HG02588 (cell line): ENCODE measurements at regions not wholly inside any gene's neighbourhood (a gene's known extent, or its start where the extent isn't known, plus 50 kb on each side); places are given as distances from the start of the nearest gene placed in this dataset.
"Not testable (repeated sequence)": the region's sequence is repeated elsewhere in the genome, so short reads cannot be mapped to it uniquely, and the experiment has no call there.

Experiments
- ATAC-seq: cut with Tn5 transposase; IDR thresholded peaks from one replicate; pipeline ENCODE4 v1.9.1; 2021; ENCODE audit warnings: mild to moderate bottlenecking, moderate library complexity; ENCODE audit not compliant: unreplicated experiment

DNA sequence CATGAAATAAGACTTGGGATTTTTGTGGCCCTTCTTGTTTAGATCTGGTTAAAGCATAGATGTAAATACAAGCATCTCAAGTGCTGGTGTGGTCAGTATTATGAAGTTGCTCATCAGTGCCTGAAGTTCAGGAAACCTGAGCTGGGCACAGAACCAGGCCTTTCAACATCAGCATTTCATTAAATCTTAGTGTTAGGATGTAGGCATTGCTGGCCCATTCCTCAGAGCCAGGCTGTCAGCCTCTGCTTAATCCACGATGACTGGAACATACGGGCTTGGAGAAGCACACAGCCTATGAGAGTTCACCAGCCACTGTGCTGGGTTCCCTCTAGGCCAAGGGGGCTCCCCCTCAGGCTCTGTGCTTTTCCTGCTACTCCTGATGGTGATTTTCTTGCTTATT lies 270.2 kb downstream of the EN1 start:
- ATAC-seq = no peak

- no peak for ATAC-seq
Measured at GRCh38 chr2:118576109-118576855, 271.2 kb downstream of the EN1 start.

DNA sequence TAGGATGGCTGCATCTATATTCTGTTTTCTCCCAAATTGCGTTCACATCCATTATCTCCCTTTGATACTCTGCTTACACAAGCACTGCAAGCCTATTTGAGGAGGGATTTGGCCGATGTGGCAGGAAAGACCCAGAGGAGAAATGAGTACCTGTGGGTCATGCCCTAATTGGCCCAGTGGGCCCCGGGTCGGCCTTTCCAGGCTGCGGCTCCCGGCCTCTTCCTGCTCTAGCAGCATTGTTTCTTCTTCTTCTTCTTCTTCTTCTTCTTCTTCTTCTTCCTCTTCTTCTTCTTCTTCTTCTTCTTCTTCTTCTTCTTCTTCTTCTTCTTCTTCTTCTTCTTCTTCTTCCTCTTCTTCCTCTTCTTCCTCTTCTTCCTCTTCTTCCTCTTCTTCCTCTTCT lies 275.1 kb downstream of the EN1 start:
- ATAC-seq = not testable (repeated sequence)

DNA sequence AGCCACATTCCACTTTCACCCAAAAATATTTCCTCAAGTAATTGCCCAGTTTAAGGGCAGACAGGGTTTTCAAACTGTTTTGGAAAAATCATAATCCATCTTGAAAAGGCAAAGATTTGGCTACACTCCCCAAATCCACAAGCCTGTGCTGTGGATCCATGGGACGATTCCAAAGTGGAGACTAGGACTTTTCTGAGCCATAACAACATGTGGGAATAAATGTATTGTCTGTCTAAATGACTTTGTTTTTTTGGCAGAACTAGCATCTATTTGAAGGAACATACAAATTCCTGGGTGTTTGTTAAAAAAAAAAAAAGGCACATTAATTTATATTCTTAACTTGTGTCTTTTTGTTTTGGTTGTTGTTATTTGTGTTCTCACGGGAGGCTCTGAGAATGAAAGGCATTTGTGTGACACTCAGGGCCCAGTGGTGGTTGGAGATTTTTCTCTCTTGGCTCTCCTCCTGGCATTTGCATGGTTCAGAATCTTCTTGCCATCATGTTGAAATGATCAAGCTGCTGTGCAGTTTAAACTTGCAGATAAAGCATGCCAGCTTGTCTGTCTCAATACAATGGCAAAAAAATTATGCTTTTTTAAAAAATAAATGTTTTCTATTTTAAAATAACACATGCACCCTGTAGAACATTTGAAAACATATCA lies 277.4 kb downstream of the EN1 start:
- no peak for ATAC-seq

GRCh38 chr2:118568700-118569099 lies 278.7 kb downstream of the EN1 start:
- ATAC-seq = no peak

DNA sequence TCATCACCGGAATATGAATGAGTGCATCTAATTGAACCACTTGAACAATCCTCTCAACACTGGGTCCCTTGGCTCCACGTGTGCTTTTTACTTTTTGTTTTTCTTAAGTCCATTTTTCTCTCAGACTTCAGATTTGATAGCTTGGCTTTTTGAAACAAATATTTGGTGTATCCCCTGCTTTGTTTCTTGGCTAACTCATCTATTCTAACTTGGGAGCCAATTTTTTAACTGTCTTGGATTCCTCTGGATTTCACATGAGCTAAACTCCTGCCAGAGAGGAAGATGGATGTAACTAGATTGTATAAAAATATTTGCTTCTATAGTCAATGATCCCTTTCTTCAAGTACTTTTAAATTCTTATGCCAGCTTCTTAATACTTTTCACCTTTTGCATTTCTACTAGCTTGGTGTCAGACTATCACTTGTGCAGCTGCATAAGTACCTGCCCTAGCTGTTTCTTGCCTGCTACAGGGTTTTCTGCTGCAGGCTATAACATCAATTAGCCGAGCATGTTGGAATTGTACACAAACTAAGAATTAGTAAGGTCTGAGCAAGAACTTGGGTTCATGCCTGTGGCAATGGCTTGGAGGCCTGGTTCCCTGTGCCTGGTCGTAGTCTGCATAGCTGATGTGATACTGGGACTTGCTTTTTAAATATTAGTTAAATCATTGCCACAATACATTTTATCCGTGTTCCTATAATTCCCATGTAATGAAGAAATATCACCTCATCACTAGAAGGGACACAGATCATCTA lies 281.5 kb downstream of the EN1 start:
- no peak for ATAC-seq

DNA sequence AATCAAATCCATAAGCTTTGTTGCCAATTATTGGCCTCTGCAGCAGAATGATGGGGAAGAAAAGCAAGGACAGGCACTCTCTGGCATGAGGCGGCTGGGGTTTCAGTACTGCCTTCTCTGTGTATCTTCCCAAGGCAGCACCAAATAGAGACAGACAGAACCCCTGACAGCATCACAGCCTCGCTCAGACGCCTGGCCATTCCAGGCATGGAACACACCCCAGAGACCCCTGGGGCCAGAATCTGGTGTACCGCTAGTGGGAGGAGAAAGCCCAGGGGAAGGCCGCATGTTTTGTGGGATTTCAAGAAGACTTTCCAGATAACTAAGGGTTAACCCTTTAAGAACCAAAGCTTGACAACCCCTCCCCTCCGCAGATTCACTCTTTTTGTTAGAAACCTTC lies 282.1 kb downstream of the EN1 start:
- no peak for ATAC-seq

GRCh38 chr2:118562144-118562543 lies 285.3 kb downstream of the EN1 start:
- ATAC-seq = no peak

DNA sequence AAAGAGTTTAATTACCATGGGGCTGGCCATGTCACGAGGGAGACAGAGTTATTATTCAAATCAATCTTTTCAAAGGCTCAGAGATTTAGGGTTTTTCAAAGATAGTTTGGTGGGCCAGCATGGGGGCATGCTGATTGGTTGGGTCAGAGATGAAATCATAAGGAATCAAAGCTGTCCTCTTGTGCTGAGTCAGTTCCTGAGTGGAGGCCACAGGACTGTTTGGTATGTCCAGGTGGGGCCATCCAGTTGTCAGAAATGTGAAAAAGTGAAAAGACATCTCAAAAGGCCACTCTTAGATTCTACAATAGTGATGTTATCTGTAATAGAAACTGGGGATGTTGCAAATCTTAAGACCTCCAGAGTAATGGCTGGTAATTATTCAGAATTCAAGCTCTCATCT lies 288.6 kb downstream of the EN1 start:
- ATAC-seq = no peak

DNA sequence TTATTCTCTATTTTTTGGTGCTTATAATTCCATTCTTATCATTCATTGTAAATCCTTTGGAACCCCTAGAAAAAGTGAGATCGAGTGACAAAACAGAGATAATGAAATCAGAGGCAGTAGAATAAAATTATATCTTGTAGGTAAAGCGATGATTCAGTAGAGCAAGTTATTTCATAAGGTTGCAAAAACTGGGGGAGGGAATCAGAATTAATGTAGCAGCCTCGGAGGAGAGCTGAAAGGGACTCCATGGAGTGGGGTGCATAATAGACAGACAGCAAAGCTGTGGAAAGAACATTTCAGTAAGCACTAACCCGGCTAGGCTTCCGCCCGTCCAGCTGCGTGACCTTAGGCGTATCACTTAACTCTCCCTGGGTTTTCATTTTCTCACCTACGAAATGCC lies 289.7 kb downstream of the EN1 start:
- no peak for ATAC-seq

- no peak for ATAC-seq
Measured at GRCh38 chr2:118557016-118557415, 290.4 kb downstream of the EN1 start.

- ATAC-seq = no peak
Measured at GRCh38 chr2:118554616-118555015, 292.8 kb downstream of the EN1 start.

DNA sequence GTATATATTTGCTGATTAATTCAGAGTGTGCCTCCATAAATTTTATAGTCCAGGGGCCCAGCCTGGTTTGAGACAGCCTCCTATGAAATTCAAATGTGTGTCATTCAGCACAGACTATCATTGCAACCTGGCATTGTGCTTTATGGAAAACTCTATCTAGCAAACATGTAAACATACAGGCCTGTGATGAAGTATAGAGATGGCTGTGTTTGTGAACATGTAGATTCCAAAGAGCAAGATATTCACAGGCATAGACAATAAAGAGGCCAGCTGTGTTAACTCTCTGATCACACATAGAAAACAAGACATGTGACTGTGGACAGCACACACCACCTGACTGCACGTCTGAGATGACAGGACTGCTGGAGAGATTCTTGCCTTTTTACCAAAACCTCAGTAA lies 297.9 kb downstream of the EN1 start:
- ATAC-seq = no peak

DNA sequence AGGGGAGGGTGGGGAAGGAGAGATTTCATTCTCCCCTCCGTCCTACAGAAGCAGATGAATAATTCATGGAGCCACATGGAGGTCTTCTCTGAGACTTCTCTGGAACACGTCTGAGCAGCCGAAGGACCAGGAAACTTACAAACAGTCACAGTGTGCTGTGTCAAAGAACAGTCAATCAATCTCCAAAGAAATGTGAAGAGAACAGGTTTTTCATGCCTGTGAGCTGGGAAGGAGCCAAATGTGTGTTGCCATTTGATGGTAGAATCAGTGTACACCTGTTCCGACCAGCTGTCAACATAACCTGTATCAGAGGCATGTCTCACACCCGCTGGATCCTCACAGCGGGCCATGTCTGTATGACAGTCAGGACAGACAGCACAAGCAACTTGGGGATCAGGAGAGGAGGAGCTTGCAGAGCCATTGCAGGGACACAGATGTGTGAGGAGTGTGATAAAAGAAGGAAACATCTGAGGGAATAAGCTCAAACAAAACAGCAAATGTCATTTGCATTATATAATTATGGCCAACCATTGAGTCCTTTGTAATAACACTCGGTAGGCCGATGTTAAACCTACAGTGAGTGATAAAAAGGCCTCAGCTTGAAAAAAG lies 298.5 kb downstream of the EN1 start:
- ATAC-seq = no peak

GRCh38 chr2:118539290-118539689 lies 308.2 kb downstream of the EN1 start:
- ATAC-seq = no peak

GRCh38 chr2:118536306-118536705 lies 311.1 kb downstream of the EN1 start:
- no peak for ATAC-seq

GRCh38 chr2:118535818-118536212 lies 311.6 kb downstream of the EN1 start:
- no peak for ATAC-seq

GRCh38 chr2:118535171-118535817 lies 312.2 kb downstream of the EN1 start:
- ATAC-seq = no peak

GRCh38 chr2:118530976-118531375 lies 316.5 kb downstream of the EN1 start:
- ATAC-seq = no peak

- ATAC-seq = no peak
Measured at GRCh38 chr2:118529908-118530599, 317.4 kb downstream of the EN1 start.
